PC-9 (cell line): ENCODE measurements at regions not wholly inside any gene's neighbourhood (a gene's known extent, or its start where the extent isn't known, plus 50 kb on each side); places are given as distances from the start of the nearest gene placed in this dataset.

ENCODE experiments used
- BruUV-seq: library from RNA; stranded (reverse); fragments of 400-500 nt; replicated peaks from 2 replicates; lab custom pipeline; 2021; lab: Mats Ljungman, UMichigan
- CTCF ChIA-PET: fragments of 300-600 bp; sonication (Branson Sonifier 250); formaldehyde crosslinking; loops from one replicate; lab custom pipeline; 2022; ENCODE audit warnings: antibody characterized with exemption; lab: Charles Lee
- POLR2A ChIA-PET: fragments of 300-600 bp; sonication (Branson Sonifier 250); formaldehyde crosslinking; loops from one replicate; lab custom pipeline; 2022; ENCODE audit warnings: antibody characterized with exemption; ENCODE audit not compliant: unreplicated experiment; lab: Charles Lee
- DNase-seq, 2 experiments: peaks; one replicate each; pipeline versions ENCODE4 v3.0.0 to v3.0.0-alpha.2; 2015 to 2022; ENCODE audit warnings: mixed read lengths in 1 of 2
- H2AFZ ChIP-seq: fragments of 200-600 bp; sonication (generic); 2 replicates; pipeline ENCODE4 v1.8.1; 2017; ENCODE audit warnings: antibody characterized with exemption
- H3F3A ChIP-seq: fragments of 200-600 bp; sonication (generic); 2 replicates; pipeline ENCODE4 v1.8.1; 2017; ENCODE audit warnings: antibody characterized with exemption, mild to moderate bottlenecking, low read depth; ENCODE audit not compliant: insufficient read depth
- H3K27ac ChIP-seq: fragments of 200-600 bp; sonication (generic); 2 replicates; pipeline ENCODE4 v1.6.1; 2016; ENCODE audit warnings: mixed run types
- H3K27me3 ChIP-seq: fragments of 200-600 bp; sonication (generic); 2 replicates; pipeline ENCODE4 v1.6.1; 2016; ENCODE audit warnings: low read depth, mixed run types; ENCODE audit not compliant: insufficient read depth
- H3K36me3 ChIP-seq: fragments of 200-600 bp; sonication (generic); 2 replicates; pipeline ENCODE4 v1.6.1; 2016; ENCODE audit warnings: low read depth, mixed run types
- H3K4me1 ChIP-seq: fragments of 200-600 bp; sonication (generic); replicated peaks from 2 replicates; pipeline ENCODE4 v1.6.1; 2016; ENCODE audit warnings: mixed run types; ENCODE audit not compliant: insufficient read depth
- H3K4me2 ChIP-seq: fragments of 200-600 bp; sonication (generic); 2 replicates; pipeline ENCODE4 v1.6.1; 2017; ENCODE audit warnings: mixed run types
- H3K4me3 ChIP-seq: fragments of 200-600 bp; sonication (generic); 2 replicates; pipeline ENCODE4 v1.6.1; 2016; ENCODE audit warnings: mixed run types
- H3K79me2 ChIP-seq: fragments of 200-600 bp; sonication (generic); 2 replicates; pipeline ENCODE4 v1.6.1; 2017; ENCODE audit warnings: low read depth, mixed run types
- H3K9me2 ChIP-seq: fragments of 200-600 bp; sonication (generic); 2 replicates; pipeline ENCODE4 v1.8.1; 2017; ENCODE audit warnings: mild to moderate bottlenecking; ENCODE audit not compliant: insufficient read depth
- H3K9me3 ChIP-seq: fragments of 200-600 bp; sonication (generic); 2 replicates; pipeline ENCODE4 v1.8.1; 2016; ENCODE audit warnings: low read depth; ENCODE audit not compliant: insufficient read depth
- H4K20me1 ChIP-seq: fragments of 200-600 bp; sonication (generic); 2 replicates; pipeline ENCODE4 v1.8.1; 2017; ENCODE audit not compliant: insufficient read depth
- EZH2 ChIP-seq: fragments of 200-600 bp; sonication (generic); IDR thresholded peaks from 2 replicates; pipeline ENCODE4 v1.8.0; 2017; ENCODE audit warnings: antibody characterized with exemption, low read depth
- intact Hi-C: fragments of 100-400 bp; cut with micrococcal nuclease; formaldehyde crosslinking; loops from one replicate; pipeline ENCODE4 v1.10.0; 2022; ENCODE audit not compliant: unreplicated experiment
- TF ChIP-seq, protein P1 (sequence below): fragments of 200-600 bp; sonication (generic); conservative IDR thresholded peaks from 2 replicates; pipeline ENCODE4 v1.6.1; 2017; ENCODE audit warnings: mixed run types, antibody characterized with exemption, mild to moderate bottlenecking, moderate library complexity

DNA sequence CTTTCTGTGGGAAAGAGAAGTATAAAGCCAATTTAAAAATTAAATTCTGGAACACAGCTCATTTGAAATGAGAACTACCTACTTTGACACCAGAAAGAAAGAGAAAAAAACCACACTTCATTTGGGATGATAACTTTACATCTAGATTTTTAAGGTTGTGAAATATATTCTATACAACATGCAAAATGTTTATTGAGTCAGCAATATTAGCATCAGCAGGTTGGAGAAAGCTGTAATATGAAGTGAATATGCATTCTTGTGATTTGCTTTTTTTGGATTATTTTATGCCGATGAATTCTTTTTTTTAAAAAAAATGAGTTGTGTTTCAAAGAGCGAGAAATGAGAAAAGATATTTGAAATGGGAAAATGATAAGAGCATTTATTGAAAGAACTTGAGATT lies 307.0 kb upstream of the DPPA4 start:
- DNase-seq = no peak
- Histone ChIP-seq H3K27me3 (no peaks in the 10 kb centered on the region), H3K4me2 (peak overlapping the region; percentile 2; the same call in 1 of the 2 replicates), H3K36me3 (no peaks in the 10 kb centered on the region), H3K4me1 (peaks cover 40% of the 10 kb centered on the region), H3K79me2 (no peaks in the 10 kb centered on the region), H3K4me3 (no peak overlapping the region), H3K9me2 (no peaks in the 10 kb centered on the region), H3K27ac (peak overlapping the region; percentile 17), H3K9me3 (no peaks in the 10 kb centered on the region; the same call in 1 of the 2 replicates), H3F3A (peaks cover 17% of the 10 kb centered on the region), H4K20me1 (no peaks in the 10 kb centered on the region), H2AFZ (0 out of 2 replicates have a peak overlapping the region, but pooled peaks have one; percentile 2)
- ChIA-PET POLR2A (no interaction called here), CTCF (no interaction called here)
- intact Hi-C loops = no loop called here
- no TSS peak for BruUV-seq
- no peak for TF ChIP-seq EZH2
- TF ChIP-seq, protein P1, sequence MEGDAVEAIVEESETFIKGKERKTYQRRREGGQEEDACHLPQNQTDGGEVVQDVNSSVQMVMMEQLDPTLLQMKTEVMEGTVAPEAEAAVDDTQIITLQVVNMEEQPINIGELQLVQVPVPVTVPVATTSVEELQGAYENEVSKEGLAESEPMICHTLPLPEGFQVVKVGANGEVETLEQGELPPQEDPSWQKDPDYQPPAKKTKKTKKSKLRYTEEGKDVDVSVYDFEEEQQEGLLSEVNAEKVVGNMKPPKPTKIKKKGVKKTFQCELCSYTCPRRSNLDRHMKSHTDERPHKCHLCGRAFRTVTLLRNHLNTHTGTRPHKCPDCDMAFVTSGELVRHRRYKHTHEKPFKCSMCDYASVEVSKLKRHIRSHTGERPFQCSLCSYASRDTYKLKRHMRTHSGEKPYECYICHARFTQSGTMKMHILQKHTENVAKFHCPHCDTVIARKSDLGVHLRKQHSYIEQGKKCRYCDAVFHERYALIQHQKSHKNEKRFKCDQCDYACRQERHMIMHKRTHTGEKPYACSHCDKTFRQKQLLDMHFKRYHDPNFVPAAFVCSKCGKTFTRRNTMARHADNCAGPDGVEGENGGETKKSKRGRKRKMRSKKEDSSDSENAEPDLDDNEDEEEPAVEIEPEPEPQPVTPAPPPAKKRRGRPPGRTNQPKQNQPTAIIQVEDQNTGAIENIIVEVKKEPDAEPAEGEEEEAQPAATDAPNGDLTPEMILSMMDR = no peak

GRCh38 chr3:109644746-109645145 lies 307.4 kb upstream of the DPPA4 start:
- Histone ChIP-seq H3K36me3 (no peaks in the 10 kb centered on the region), H3K27me3 (no peaks in the 10 kb centered on the region), H3K4me2 (no peak overlapping the region), H3K27ac (no peak overlapping the region), H2AFZ (0 out of 2 replicates have a peak overlapping the region, but pooled peaks have one; percentile 2), H3K9me3 (no peaks in the 10 kb centered on the region; the same call in 1 of the 2 replicates), H3K4me3 (no peak overlapping the region), H3K9me2 (no peaks in the 10 kb centered on the region), H4K20me1 (no peaks in the 10 kb centered on the region), H3K4me1 (peaks cover 40% of the 10 kb centered on the region), H3K79me2 (no peaks in the 10 kb centered on the region), H3F3A (peaks cover 17% of the 10 kb centered on the region)
- intact Hi-C loops = no loop called here
- BruUV-seq = no TSS peak
- no peak for DNase-seq
- POLR2A ChIA-PET = no interaction called here
- TF ChIP-seq EZH2 = no peak
- TF ChIP-seq, protein P1 = no peak
- CTCF ChIA-PET = no interaction called here

DNA sequence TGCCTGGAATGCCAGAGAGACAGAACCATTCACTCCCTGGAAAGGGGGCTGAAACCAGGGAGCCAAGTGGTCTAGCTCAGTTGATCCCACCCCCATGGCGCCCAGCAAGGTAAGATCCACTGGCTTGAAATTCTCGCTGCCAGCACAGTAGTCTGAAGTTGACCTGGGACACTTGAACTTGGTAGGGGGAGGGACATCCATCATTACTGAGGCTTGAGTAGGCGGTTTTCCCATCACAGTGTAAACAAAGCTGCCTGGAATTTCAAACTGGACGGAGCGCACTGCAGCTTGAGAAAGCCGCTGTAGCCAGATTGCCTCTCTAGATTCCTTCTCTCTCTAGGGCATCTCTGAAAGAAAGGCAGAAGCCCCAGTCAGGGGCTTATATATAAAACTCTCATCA lies 310.7 kb upstream of the DPPA4 start:
- ChIA-PET POLR2A (no interaction called here), CTCF (no interaction called here)
- intact Hi-C loops = no loop called here
- no peak overlapping the region for H3K4me3 ChIP-seq
- no peaks in the 10 kb centered on the region for H3K36me3 ChIP-seq
- no peak overlapping the region for H3K27ac ChIP-seq
- peaks cover 9% of the 10 kb centered on the region; the same call in 1 of the 2 replicates for H3F3A ChIP-seq
- no peaks in the 10 kb centered on the region for H3K9me2 ChIP-seq
- no peak for TF ChIP-seq EZH2
- TF ChIP-seq, protein P1 = no peak
- no peaks in the 10 kb centered on the region for H4K20me1 ChIP-seq
- H2AFZ ChIP-seq = no peak overlapping the region
- H3K79me2 ChIP-seq = no peaks in the 10 kb centered on the region
- no TSS peak for BruUV-seq
- H3K4me2 ChIP-seq = no peak overlapping the region
- no peaks in the 10 kb centered on the region for H3K27me3 ChIP-seq
- H3K4me1 ChIP-seq = peaks cover 20% of the 10 kb centered on the region
- DNase-seq = no peak
- H3K9me3 ChIP-seq = no peaks in the 10 kb centered on the region
